Coronary artery (tissue), 2 donors: ENCODE measurements at regions not wholly inside any gene's neighbourhood (a gene's known extent, or its start where the extent isn't known, plus 50 kb on each side); places are given as distances from the start of the nearest gene placed in this dataset.

Experiments
- DNase-seq: peaks from one replicate; pipeline ENCODE4 v3.0.0-alpha.2; 2017; ENCODE audit warnings: low spot score
- H3K27ac ChIP-seq, 2 donors: fragments of 200-600 bp; sonication (generic); one replicate each; pipeline ENCODE4 v1.5.1; 2016 to 2019
- H3K4me3 ChIP-seq: fragments of 200-600 bp; sonication (generic); 2 replicates; pipeline ENCODE4 v1.5.1; 2016; ENCODE audit warnings: mild to moderate bottlenecking, moderate library complexity
- TF ChIP-seq, protein P1 (sequence below): fragments of 200-600 bp; sonication (generic); IDR thresholded peaks from one replicate; pipeline ENCODE4 v1.5.1; 2019; ENCODE audit warnings: antibody characterized with exemption

DNA sequence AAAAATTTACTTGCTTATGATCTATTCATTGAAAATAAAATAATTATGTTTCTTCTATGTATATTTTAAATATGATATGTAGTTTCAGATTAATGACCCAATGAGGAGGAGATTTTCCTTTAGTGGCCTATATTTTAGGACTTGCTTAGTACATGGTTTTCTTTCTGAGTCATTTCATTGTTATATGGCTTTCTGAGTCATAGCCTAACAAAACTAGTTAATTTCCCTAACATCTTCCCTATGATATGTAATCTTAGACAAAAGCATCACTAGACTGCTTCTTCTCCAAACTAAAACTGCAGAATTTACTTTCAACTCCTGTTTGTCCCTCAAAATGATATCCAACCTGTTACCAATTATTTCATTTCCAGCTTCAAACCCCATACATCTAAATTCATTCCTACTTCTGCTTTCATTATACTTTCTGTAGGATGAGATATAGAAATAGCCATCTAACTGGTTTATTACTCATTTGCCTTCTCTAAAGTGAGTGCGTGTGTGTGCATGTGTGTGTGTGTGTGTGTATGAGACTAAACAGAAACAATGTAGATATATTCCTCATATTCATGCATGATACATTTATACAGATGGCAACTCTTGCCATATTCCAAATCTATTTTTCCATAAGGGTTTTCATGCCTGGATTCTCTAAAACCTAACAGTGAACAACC is 915.0 kb upstream of the GBE1 start:
- no peak for DNase-seq
- TF ChIP-seq, protein P1, sequence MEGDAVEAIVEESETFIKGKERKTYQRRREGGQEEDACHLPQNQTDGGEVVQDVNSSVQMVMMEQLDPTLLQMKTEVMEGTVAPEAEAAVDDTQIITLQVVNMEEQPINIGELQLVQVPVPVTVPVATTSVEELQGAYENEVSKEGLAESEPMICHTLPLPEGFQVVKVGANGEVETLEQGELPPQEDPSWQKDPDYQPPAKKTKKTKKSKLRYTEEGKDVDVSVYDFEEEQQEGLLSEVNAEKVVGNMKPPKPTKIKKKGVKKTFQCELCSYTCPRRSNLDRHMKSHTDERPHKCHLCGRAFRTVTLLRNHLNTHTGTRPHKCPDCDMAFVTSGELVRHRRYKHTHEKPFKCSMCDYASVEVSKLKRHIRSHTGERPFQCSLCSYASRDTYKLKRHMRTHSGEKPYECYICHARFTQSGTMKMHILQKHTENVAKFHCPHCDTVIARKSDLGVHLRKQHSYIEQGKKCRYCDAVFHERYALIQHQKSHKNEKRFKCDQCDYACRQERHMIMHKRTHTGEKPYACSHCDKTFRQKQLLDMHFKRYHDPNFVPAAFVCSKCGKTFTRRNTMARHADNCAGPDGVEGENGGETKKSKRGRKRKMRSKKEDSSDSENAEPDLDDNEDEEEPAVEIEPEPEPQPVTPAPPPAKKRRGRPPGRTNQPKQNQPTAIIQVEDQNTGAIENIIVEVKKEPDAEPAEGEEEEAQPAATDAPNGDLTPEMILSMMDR = no peak

DNA sequence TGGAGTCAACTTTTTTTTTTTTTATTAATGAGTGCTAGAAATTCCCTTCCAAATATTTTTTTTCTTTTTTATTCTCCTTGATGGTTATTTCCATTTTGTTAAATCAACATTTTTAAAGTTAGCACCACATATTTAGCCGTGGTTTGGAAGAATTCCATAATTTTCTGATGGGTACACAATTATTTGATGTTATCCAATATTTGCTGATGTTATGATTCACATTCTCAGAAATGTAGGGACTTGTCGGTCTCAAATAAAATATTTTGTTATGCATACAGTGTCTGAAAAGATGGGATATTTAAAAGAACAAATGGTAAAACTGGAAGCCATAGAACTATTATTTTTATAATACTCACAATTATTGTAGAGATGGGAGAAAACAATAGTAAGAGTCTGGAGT is 911.5 kb upstream of the GBE1 start:
- Histone ChIP-seq H3K27ac (no peak overlapping the region), H3K4me3 (no peak overlapping the region)
- no peak for DNase-seq
- TF ChIP-seq, protein P1 = no peak

More for the DNA sequence above, 915.0 kb upstream of the GBE1 start:
- H3K27ac ChIP-seq = no peak overlapping the region
- no peak overlapping the region for H3K4me3 ChIP-seq

DNA sequence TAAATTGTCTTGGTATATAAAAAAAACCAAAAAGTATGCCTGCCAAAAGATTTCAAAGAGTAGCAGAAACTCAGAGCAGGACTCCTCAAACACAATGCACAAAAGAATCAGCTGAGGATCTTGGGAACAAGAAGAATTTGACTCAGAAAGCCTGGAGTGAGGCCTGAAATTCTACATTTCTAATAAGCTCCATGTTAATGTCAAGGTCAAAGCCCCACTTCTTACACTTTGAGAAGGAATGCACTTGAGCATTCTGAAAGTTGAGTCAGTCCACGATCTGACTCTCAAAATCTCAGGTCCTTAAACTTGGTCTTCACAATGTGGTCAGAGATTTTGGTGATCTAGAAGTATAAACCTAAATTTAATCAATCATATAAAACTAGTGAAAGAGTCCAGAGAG is 910.0 kb upstream of the GBE1 start:
- DNase-seq = no peak
- Histone ChIP-seq H3K27ac (no peak overlapping the region), H3K4me3 (no peak overlapping the region)
- TF ChIP-seq, protein P1 = no peak

DNA sequence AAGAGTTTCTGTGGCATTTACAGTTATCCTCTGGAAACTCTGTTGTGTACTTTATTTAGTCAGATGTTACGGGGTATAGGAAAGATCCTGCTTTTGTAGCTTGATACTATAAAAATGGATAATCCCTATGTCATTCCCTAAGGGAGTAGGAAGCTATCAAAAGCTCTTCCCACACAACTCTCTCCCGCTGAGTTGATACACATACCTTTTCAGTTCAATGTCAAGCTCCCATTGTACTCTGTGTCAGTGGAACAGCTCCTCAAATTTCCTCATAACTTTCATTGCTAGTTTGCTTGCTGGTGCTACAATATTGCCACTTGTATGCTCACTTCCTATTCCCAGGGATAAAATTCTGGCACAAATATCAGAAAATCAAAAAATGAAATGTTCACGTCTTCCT is 893.3 kb upstream of the GBE1 start:
- Histone ChIP-seq H3K4me3 (no peak overlapping the region), H3K27ac (no peak overlapping the region)
- TF ChIP-seq, protein P1 = no peak
- DNase-seq = no peak

DNA sequence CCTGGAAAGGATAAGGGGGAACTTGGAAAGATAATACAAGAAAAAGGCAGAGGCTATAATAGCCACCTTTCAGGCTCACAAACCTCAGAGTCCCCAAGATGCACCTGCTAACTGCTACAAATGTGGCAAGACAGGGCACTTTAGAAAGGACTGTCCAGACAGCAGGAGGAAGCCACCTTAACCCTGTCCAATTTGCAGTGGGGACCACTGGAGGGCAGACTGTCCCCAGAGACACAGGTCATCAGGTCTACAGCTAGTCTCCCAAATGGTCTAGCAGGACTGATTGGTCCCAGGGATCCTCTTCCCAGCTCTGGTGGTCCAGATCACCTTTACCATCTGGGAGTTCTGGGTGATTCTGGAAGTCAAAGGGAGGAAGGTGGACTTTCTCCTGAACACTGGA is 882.5 kb upstream of the GBE1 start:
- Histone ChIP-seq H3K27ac (no peak overlapping the region), H3K4me3 (no peak overlapping the region)
- TF ChIP-seq, protein P1 = no peak
- no peak for DNase-seq

DNA sequence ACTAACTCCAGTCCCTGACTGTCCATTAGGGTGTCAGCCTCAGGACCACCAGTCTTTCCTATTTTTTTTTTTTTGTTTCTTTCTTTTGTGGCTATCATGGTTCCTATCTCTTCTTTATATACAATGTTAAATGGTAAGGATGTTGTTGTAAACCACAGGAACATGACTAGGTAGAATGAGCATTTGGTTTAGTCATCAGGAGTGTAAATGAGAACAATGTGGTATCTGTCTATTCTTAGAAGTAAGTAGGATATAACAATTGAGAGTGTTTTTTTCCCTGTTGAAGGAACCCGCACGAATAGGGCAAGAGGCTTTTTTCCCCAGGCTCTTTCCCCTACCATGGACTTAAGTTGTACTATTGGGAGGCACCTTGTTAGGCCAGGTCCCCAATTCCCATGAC is 880.3 kb upstream of the GBE1 start:
- H3K27ac ChIP-seq = no peak overlapping the region
- no peak overlapping the region for H3K4me3 ChIP-seq
- DNase-seq = no peak
- TF ChIP-seq, protein P1 = no peak

DNA sequence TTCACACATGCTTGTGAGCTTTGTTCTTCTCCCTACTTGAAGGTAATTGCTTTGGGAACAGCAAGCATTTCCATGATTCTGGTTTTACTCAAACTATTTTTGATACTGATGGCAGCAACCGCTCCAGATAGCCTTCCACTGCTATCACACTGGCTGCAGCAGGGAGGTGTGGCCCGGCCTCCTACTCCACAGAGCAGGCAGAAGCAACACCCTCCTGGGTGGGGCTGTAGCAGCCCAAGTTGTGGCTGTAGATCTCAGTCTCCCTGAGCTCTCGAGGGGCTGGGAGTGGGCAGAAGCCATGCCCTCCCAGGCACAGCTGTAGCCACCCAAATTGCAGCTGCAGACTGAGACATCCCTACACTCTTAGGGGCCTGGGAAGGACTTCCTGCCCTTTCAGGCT is 878.8 kb upstream of the GBE1 start:
- DNase-seq = no peak
- no peak overlapping the region for H3K27ac ChIP-seq
- H3K4me3 ChIP-seq = no peak overlapping the region
- TF ChIP-seq, protein P1 = no peak
